ENCODE measurements at regions not wholly inside any gene's neighbourhood (a gene's known extent, or its start where the extent isn't known, plus 50 kb on each side); places are given as distances from the start of the nearest gene placed in this dataset.

GRCh38 chr3:193905541-193906396 is 230.2 kb upstream of the HES1 start:
- Histone ChIP-seq H3K4me3 (ENCODE audit: low read depth, low read length) (no peak overlapping the region), H3K27me3 (ENCODE audit: control insufficient read depth, insufficient read depth, low read length) (peaks cover 2% of the 10 kb centered on the region), H3K36me3 (ENCODE audit: control insufficient read depth, insufficient read depth, low read length) (no peaks in the 10 kb centered on the region)
- TF ChIP-seq CTCF (IDR thresholded peaks at IDR 0.05; ENCODE audit: insufficient read depth, low read length, poor library complexity, severe bottlenecking) = no peak
- DNase-seq (ENCODE audit: low read depth) = no peak

GRCh38 chr3:193906849-193907410 is 229.0 kb upstream of the HES1 start:
- Histone ChIP-seq H3K4me3 (ENCODE audit: low read depth, low read length) (no peak overlapping the region), H3K36me3 (ENCODE audit: control insufficient read depth, insufficient read depth, low read length) (no peaks in the 10 kb centered on the region), H3K27me3 (ENCODE audit: control insufficient read depth, insufficient read depth, low read length) (peaks cover 2% of the 10 kb centered on the region)
- TF ChIP-seq CTCF (IDR thresholded peaks at IDR 0.05; ENCODE audit: insufficient read depth, low read length, poor library complexity, severe bottlenecking) = no peak
- DNase-seq (ENCODE audit: low read depth) = no peak

- DNase-seq (ENCODE audit: low read depth) = no peak
- Histone ChIP-seq H3K4me3 (ENCODE audit: low read depth, low read length) (no peak overlapping the region), H3K27me3 (ENCODE audit: control insufficient read depth, insufficient read depth, low read length) (peaks cover 2% of the 10 kb centered on the region), H3K36me3 (ENCODE audit: control insufficient read depth, insufficient read depth, low read length) (no peaks in the 10 kb centered on the region)
- no peak for TF ChIP-seq CTCF (IDR thresholded peaks at IDR 0.05; ENCODE audit: insufficient read depth, low read length, poor library complexity, severe bottlenecking)
These were observed 227.7 kb upstream of the HES1 start for GRCh38 chr3:193908181-193908744.

GRCh38 chr3:193909387-193909786 is 226.6 kb upstream of the HES1 start:
- no peak for TF ChIP-seq CTCF (IDR thresholded peaks at IDR 0.05; ENCODE audit: insufficient read depth, low read length, poor library complexity, severe bottlenecking)
- no peak for DNase-seq (ENCODE audit: low read depth)
- H3K4me3 ChIP-seq (ENCODE audit: low read depth, low read length) = no peak overlapping the region
- no peaks in the 10 kb centered on the region for H3K36me3 ChIP-seq (ENCODE audit: control insufficient read depth, insufficient read depth, low read length)
- peaks cover under 1% of the 10 kb centered on the region for H3K27me3 ChIP-seq (ENCODE audit: control insufficient read depth, insufficient read depth, low read length)

- no peak for DNase-seq (ENCODE audit: low read depth)
- Histone ChIP-seq H3K36me3 (ENCODE audit: control insufficient read depth, insufficient read depth, low read length) (no peaks in the 10 kb centered on the region), H3K4me3 (ENCODE audit: low read depth, low read length) (no peak overlapping the region), H3K27me3 (ENCODE audit: control insufficient read depth, insufficient read depth, low read length) (no peaks in the 10 kb centered on the region)
- no peak for TF ChIP-seq CTCF (IDR thresholded peaks at IDR 0.05; ENCODE audit: insufficient read depth, low read length, poor library complexity, severe bottlenecking)
These were observed 225.6 kb upstream of the HES1 start for GRCh38 chr3:193910310-193910709.
